ENCODE measurements at regions not wholly inside any gene's neighbourhood (a gene's known extent, or its start where the extent isn't known, plus 50 kb on each side); places are given as distances from the start of the nearest gene placed in this dataset.

- TF ChIP-seq ZNF565 (CRISPR knock-in tag; conservative IDR thresholded peaks at IDR 0.05; ENCODE audit: low read depth), result no peak
- TF ChIP-seq ZNF70 (CRISPR knock-in tag; IDR thresholded peaks at IDR 0.05), result no peak
- TF ChIP-seq ZFP30 (CRISPR knock-in tag; IDR thresholded peaks at IDR 0.05), result no peak
- TF ChIP-seq SNAI2 (CRISPR knock-in tag; IDR thresholded peaks at IDR 0.05), result no peak
- no peak for TF ChIP-seq ZFP3 (CRISPR knock-in tag; IDR thresholded peaks at IDR 0.05)
- TF ChIP-seq ESRRG (CRISPR knock-in tag; IDR thresholded peaks at IDR 0.05), result no peak
- TF ChIP-seq CSDC2 (CRISPR knock-in tag; IDR thresholded peaks at IDR 0.05), result no peak
- no peak for TF ChIP-seq OSR1 (CRISPR knock-in tag; IDR thresholded peaks at IDR 0.05)
- no peak for TF ChIP-seq ISL1 (CRISPR knock-in tag; IDR thresholded peaks at IDR 0.05)
- no peak for TF ChIP-seq ZNF8 (CRISPR knock-in tag; IDR thresholded peaks at IDR 0.05)
- no peak for TF ChIP-seq BACH2 (CRISPR knock-in tag; IDR thresholded peaks at IDR 0.05; ENCODE audit: borderline replicate concordance)
- no peak for TF ChIP-seq TCF4 (CRISPR knock-in tag; IDR thresholded peaks at IDR 0.05; ENCODE audit: borderline replicate concordance)
- TF ChIP-seq TOX (CRISPR knock-in tag; IDR thresholded peaks at IDR 0.05; ENCODE audit: borderline replicate concordance), result no peak
- no peak for TF ChIP-seq ZC3H10 (CRISPR knock-in tag; IDR thresholded peaks at IDR 0.05)
- TF ChIP-seq POU6F1 (CRISPR knock-in tag; IDR thresholded peaks at IDR 0.05; ENCODE audit: borderline replicate concordance, low read depth), result no peak
- no peak for TF ChIP-seq RARB (CRISPR knock-in tag; IDR thresholded peaks at IDR 0.05)
- no peak for TF ChIP-seq PATZ1 (CRISPR knock-in tag; IDR thresholded peaks at IDR 0.05; ENCODE audit: borderline replicate concordance)
- TF ChIP-seq TSHZ2 (CRISPR knock-in tag; IDR thresholded peaks at IDR 0.05), result no peak
- no peak for TF ChIP-seq CSRNP3 (CRISPR knock-in tag; IDR thresholded peaks at IDR 0.05)
- no peak for TF ChIP-seq ARNTL (CRISPR knock-in tag; IDR thresholded peaks at IDR 0.05; ENCODE audit: borderline replicate concordance, low read depth)
- ATAC-seq, result no peak
Observed at GRCh38 chr6:167442796-167443680, 118.2 kb downstream of the TTLL2 start.

GRCh38 chr6:167444602-167445346, 119.9 kb downstream of the TTLL2 start:
- ATAC-seq, result no peak
- no peak for TF ChIP-seq ZFP3 (CRISPR knock-in tag; IDR thresholded peaks at IDR 0.05)
- no peak for TF ChIP-seq ZNF70 (CRISPR knock-in tag; IDR thresholded peaks at IDR 0.05)
- TF ChIP-seq PPARA (CRISPR knock-in tag; IDR thresholded peaks at IDR 0.05; ENCODE audit: borderline replicate concordance), result no peak
- no peak for TF ChIP-seq CSRNP3 (CRISPR knock-in tag; IDR thresholded peaks at IDR 0.05)
- no peak for TF ChIP-seq BACH2 (CRISPR knock-in tag; IDR thresholded peaks at IDR 0.05; ENCODE audit: borderline replicate concordance)
- no peak for TF ChIP-seq ZFP30 (CRISPR knock-in tag; IDR thresholded peaks at IDR 0.05)
- no peak for TF ChIP-seq CREB5 (CRISPR knock-in tag; IDR thresholded peaks at IDR 0.05; ENCODE audit: low read depth)
- no peak for TF ChIP-seq PATZ1 (CRISPR knock-in tag; IDR thresholded peaks at IDR 0.05; ENCODE audit: borderline replicate concordance)
- TF ChIP-seq ZNF8 (CRISPR knock-in tag; IDR thresholded peaks at IDR 0.05), result no peak
- no peak for TF ChIP-seq CSDC2 (CRISPR knock-in tag; IDR thresholded peaks at IDR 0.05)
- TF ChIP-seq TOX (CRISPR knock-in tag; IDR thresholded peaks at IDR 0.05; ENCODE audit: borderline replicate concordance), result no peak
- TF ChIP-seq ARNTL (CRISPR knock-in tag; IDR thresholded peaks at IDR 0.05; ENCODE audit: borderline replicate concordance, low read depth), result no peak
- TF ChIP-seq ZNF565 (CRISPR knock-in tag; conservative IDR thresholded peaks at IDR 0.05; ENCODE audit: low read depth), result no peak
- TF ChIP-seq ISL1 (CRISPR knock-in tag; IDR thresholded peaks at IDR 0.05), result no peak
- no peak for TF ChIP-seq RARB (CRISPR knock-in tag; IDR thresholded peaks at IDR 0.05)
- no peak for TF ChIP-seq SNAI2 (CRISPR knock-in tag; IDR thresholded peaks at IDR 0.05)
- no peak for TF ChIP-seq OSR1 (CRISPR knock-in tag; IDR thresholded peaks at IDR 0.05)

Measured in SK-N-SH treated with all-trans-retinoic acid at 6 μM for 48 hours (cell line).